LoVo (cell line): ENCODE measurements at regions not wholly inside any gene's neighbourhood (a gene's known extent, or its start where the extent isn't known, plus 50 kb on each side); places are given as distances from the start of the nearest gene placed in this dataset.
"Not testable (repeated sequence)": the region's sequence is repeated elsewhere in the genome, so short reads cannot be mapped to it uniquely, and the experiment has no call there.

Source experiments
- DNase-seq: peaks from one replicate; pipeline ENCODE4 v3.0.0-alpha.2; 2016; ENCODE audit warnings: low spot score

- DNase-seq, result no peak
Measured at GRCh38 chr10:26355241-26355640, 82.9 kb upstream of the APBB1IP start.

- DNase-seq, result no peak
Measured at GRCh38 chr10:26357203-26357602, 80.9 kb upstream of the APBB1IP start.

- DNase-seq, result no peak
Measured at GRCh38 chr10:26358071-26358470, 80.1 kb upstream of the APBB1IP start.

DNA sequence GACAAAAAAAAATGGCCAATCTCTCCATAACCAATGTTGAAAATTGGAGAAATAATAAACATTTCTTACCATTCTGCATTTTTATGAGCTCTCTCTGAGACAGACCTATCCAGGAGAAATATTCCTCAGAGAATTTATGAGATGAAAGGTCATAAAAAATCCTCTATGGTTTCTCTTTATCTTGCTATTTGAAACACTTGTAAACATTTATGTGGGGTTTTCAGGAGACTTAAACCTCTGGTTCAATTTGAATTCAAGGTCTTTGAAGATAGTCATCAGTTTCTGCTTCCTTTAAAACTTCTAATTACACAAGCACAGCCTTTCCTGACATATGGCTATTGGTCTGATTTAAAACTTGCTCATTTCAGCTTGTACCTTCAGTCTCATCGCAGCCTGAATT is 78.5 kb upstream of the APBB1IP start:
- peak; percentile 51 for DNase-seq

- peak; percentile 30 for DNase-seq
Measured at GRCh38 chr10:26361351-26361750, 76.8 kb upstream of the APBB1IP start.

DNA sequence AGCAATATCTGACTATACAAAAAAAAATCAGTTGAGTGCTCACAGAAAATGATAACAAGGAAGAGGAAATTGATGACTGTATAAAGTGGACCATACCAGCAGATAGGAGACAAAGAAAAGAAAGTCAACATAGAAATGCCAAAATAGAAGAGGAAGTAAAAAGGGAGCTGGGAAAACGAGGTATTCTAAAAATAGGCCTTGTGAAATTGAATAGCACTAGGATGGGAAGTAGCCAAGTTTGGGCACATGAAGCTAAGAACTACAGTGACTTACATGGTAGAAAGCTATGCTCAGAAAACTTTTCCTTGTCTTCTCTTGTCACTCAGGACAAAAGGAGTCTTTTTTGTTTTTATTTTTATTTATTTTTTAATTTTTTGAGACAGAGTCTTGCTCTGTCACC is 76.2 kb upstream of the APBB1IP start:
- no peak for DNase-seq

GRCh38 chr10:26365681-26366358 is 72.3 kb upstream of the APBB1IP start:
- DNase-seq, result peak; percentile 66

- peak; percentile 50 for DNase-seq
Measured at GRCh38 chr10:26367035-26367434, 71.1 kb upstream of the APBB1IP start.

DNA sequence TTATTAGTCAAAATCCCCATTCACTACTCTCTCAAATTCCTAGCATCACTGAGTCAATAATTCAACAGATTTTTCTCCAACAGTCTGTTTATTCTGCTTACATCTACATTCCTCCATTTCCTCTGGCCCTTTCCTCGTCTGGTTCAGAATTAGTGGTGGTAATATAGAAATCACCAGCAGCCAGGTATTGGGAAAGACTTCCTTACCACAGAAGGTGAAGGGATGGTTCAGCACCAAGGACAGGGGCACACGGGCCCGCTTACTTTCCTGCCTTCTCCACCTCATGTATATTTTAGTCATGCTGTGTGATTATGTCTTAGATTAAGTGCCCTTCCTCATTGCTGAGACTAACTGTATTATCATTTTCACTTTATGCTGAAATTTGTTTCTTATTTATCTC is 70.4 kb upstream of the APBB1IP start:
- DNase-seq, result peak; percentile 55

GRCh38 chr10:26368463-26368862 is 69.7 kb upstream of the APBB1IP start:
- DNase-seq, result no peak

DNA sequence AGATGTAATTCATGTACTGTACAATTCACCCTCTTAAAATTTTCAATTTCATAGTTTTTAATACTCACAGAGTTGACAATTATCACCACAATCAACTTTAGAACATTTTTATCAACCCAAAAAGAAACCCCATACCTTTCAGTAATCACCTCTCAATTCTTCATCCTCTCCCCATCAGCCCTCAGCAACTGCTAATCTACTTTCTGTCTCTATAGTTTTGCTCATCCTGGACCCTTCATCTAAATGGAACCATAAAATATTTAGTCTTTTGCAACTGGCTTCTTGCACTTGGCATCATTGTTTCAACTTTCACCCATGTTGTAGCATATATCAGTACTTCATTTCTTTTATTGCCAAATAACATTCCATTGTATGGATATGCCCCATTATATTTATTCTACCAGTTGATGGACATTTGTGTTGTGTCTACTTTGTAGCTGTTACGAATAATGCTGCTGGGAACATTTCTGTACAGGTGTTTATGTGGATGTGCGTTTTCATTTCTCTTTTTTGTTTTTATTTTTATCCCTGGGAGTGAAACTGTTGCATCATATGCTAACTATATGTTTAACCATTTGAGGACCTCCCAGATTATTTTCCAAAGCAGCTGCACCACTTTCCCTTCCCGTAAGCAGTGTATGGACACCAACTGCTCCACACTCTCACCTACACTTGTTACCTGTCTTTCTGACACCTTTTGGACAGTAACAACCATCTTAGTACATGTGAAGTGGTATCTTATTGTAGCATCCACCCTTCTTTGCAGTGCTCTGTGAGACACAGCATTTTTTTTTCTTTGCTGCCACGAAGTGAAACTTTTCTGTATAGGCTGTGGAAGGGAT is 65.4 kb upstream of the APBB1IP start:
- no peak for DNase-seq

DNA sequence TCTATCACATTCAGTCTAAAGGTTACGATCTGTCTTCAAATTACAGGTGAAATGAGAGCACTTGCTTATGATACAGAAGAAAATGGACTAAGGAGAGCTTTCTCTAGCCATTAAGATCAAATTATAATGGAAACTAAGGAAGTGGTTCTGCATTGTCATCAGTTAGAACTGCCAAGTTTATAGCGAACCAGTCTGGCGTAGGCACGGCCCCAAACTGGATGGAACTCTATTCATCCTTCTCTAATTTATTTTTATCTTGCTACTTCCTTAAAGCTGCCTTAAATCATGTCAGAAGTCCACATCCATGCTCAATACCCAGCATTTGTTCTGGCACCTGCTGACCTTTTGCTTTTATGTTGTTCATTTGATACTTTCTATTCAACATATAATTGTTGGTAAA is 63.7 kb upstream of the APBB1IP start:
- no peak for DNase-seq

DNA sequence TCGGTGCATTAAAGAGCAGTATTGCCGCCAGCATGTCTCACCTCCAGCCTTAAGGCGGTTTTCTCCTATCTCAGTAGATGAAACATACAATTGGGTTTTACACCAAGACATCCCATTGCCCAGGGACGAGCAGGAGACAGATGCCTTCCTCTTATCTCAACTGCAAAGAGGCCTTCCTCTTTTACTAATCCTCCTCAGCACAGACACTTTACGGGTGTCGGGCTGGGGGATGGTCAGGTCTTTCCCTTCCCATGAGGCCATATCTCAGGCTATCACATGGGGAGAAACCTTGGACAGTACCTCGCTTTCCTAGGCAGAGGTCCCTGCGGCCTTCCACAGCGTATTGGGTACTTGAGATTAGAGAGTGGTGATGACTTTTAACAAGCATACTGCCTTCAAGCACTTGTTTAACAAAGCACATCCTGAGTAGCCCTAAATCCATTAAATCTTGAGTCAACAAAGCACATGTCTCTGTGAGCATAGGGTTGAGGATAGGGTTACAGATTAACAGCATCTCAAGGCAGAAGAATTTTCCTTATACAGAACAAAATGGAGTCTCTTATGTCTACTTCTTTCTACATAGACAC is 60.8 kb upstream of the APBB1IP start:
- not testable (repeated sequence) for DNase-seq

DNA sequence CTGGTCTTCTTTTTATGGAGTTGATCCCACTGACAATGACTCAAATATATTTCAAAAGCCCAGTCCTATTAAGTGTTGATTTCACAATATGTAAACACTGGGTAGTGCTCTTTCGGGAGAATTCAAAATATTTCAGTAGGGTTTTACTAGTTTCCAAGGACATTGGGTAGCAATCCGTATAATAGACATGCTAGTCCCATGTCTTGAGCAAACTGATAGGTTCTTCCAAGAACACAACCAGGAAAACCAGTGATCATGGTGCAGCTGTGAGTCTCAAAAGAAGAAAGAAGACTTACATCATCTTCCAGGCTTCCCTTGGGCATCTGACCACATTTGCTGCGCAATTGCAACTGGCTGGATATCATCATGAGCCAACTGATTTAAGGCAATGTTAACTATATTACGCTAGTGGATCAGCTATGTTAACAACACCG is 59.3 kb upstream of the APBB1IP start:
- no peak for DNase-seq

DNA sequence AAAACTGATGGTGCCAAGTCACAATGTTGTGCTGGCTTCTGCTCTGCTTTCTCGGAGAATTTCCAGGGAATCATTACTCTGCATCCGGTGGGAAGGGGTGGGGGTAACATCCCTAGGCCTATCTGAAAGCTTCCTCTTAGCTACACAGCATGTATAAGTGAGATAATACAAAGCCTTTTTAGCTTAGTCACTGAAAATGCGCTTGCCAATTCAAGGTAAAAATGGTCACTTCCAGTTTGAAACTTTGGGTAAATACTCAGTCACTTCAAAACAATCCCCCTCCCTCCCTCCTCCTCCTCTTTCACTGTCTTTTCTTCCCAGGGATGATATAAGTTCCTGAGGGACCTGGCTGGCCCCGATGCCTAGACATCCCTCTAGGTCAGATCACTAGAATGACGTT is 57.3 kb upstream of the APBB1IP start:
- DNase-seq, result no peak

GRCh38 chr10:26381986-26382385 is 56.2 kb upstream of the APBB1IP start:
- DNase-seq, result no peak

GRCh38 chr10:26384600-26384999 is 53.5 kb upstream of the APBB1IP start:
- DNase-seq, result no peak

DNA sequence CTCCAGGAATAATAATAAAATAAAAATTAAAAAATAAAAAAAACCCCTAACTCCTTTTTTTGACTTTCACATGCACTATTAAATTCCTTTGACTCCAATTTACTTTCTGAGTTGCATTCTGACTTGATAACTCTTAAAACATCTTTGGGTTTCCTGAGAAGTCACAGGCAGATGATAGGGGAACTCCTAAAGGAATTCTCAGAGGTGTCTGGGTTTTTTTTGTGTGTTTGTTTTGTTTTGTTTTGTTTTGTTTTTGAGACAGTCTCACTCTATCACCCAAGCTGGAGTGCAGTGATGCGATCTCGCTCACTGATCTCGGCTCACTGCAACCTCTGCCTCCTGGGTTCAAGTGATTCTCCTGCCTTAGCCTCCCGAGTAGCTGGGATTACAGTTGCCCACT is 52.7 kb upstream of the APBB1IP start:
- no peak for DNase-seq

GRCh38 chr10:26386781-26387180 is 51.4 kb upstream of the APBB1IP start:
- no peak for DNase-seq
